Activated T-cell treated with anti-CD3 and anti-CD28 coated beads for 1 hour (primary cell): ENCODE measurements at regions not wholly inside any gene's neighbourhood (a gene's known extent, or its start where the extent isn't known, plus 50 kb on each side); places are given as distances from the start of the nearest gene placed in this dataset.
A peak's percentile ranks its signal among the peaks of the same experiment; 100 is the strongest.

ENCODE experiments used
- DNase-seq: peaks from one replicate; pipeline ENCODE4 v3.0.0-alpha.2; 2020; ENCODE audit warnings: low read depth

DNA sequence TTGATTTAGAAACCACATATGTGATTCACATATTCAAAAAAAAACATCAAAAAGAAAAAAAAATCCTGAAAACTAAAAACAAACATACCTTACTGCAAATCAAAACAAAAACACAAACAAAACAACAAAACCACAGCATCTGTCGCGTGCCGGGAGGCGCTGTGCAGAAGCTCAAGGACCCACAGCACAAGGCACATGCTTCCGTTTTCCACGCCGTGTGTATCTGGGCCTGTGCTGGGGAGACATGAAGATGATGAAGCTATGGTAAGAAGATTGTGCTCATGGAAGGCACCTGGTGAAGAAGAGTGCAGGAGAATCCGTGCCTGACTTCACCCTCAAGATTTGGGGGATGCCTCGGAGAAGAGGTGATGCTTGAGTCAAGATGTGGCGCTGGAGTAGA, 788.9 kb upstream of the ARRDC4 start:
- DNase-seq: no peak

DNA sequence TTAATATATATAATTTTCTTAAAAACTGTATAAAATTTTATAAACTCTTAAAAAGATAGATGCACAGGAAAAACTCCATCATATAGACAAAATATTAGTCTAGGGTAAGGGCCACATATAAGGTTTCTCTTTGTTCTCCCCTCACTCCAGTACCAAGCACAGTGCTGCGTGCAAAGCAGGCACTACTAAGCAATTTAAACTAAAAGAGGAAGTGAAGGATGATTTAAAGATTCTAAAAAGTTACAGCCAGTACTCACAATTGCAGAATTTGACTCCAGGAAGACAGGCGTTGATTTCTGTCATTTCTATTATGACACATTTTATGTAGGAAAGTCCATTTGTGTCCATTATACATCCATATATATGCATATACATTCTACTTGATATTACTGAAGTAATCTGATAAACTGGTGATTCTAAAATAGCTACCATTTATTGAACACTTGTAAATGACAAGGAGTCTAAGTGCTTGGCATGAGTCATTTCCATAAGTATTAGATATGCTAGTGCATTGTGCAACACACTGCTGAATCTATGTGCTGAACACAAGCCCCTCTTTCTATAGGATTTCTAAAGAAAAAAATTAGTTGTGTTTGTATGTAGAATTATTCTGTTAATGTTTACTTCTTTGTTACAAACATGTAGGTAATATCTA, 785.5 kb upstream of the ARRDC4 start:
- DNase-seq: no peak

DNA sequence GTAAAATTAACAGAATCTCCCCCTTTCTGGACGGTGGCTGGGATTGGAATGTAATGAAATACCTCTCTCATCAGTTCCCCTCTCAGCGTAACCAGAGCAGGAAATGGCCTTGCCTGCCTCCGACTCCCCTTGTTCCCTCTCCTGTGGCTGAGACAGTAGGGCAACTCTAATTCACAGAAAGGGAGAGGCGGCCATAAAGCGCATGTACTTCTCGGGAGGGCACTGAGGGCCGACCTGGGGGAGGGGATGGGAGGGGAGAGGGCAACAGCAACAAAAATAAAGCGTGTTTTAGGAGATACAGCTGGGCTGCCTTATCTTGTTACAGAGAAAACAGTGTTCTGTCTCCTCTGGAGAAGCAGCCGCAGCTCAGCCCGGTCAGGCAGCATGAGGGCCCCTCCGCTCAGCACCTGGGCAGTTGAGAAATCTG, 783.3 kb upstream of the ARRDC4 start:
- DNase-seq: no peak

DNA sequence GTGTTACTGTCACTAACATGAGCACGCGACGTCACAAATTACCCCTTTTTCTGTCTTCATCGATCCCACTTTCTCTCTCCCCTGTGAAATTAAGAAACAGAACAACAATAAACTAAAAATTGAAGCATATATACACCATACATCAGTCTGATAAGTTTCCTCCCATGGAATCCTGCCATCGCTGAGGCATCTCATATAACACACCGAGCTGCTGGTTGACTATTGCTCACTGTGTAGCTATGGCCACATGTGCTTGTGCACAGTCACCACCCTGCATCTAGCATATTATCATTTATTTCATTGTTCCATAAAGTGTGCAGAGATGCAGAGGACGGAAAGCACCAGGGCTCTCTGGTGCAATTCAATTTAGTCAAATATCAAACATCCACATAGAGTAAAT, 777.9 kb upstream of the ARRDC4 start:
- DNase-seq: no peak

DNA sequence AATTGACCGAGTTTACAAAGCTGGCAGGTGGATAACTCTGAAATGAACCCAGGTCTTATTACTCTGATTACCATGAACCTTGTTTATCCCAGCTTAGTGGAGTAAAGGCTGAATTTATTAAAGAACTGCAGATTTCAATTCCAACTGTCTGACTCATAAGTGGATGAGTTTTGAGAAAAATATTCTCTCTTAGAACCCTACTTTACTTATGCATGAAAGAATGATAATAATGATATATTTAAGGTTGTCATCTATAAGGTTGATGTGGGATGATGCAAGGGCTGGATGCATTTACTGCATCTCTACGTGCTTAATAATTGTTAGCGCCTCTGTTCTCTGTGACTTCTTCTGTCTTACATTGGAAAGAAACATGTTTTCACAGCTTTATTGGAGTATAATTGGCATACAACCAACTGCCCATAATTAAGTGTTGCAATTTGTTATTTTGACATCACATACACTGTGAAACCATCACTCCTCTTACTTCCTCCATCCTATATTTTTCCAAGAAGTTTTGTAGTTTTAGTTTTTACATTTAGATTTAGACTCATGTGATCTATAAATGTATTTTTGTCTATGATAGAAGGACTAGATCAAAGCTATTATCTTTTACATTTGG, 771.2 kb upstream of the ARRDC4 start:
- DNase-seq: no peak

DNA sequence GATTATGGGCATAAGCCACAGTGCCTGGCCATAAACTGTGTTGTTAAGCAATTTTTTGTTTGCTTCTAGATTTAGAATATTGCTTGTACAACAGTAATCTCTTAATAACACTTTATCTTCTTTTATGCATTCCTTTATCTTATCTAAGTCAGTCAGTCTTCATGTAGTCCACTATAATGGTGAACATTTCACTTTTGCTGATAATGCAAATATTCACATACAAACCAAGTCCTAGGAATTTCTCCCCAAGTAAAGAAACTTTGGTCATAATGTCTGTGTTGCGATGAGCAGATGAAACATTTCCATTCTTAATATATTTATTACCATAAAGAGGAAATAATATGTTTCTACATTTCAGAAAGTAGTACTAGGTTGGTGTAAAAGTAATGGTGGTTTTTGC, 765.8 kb upstream of the ARRDC4 start:
- no peak for DNase-seq

DNA sequence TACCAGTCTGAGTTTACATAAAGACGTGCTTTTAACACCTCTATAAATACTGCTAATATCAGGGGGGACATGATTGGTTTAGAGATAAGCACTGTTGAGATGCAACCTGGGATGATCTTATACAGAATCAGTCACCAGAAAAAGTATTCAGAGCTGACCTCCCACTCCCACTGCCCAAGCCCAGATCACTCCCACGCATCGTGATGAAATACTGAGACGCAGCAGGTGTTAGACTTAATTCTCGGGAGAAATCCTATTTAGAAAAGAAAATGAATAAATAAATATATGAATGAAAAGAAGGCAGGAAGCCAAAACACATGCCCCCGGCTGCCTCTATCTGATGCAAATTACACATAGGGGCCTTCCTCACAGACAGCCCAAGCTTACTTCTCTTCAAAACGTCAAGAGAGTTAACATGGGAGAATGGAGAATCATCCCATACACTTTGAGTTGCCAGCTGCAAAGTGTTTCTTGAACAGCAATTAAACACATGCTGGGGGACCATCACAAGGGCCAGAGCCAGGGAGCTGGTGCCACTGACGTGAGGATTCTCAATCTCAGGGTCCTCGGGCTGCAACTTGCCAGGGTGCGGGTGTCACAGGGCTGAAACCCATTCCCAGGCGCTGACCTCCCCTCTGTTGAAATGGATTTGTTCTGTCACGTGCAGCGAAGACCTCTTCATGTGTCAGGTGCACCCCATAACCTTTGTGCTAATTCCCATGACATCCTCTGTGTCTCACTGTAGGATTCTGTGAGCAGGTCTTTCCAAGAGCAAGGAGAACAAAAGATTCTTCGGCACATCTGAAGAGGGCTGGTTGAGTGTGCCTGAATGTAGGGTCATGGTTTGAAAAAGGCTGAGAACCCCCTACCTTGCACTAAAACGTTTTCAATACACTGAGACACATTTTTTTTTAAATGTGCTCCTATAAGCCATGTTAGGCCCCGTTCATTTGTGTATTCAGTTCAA, 764.2 kb upstream of the ARRDC4 start:
- no peak for DNase-seq

DNA sequence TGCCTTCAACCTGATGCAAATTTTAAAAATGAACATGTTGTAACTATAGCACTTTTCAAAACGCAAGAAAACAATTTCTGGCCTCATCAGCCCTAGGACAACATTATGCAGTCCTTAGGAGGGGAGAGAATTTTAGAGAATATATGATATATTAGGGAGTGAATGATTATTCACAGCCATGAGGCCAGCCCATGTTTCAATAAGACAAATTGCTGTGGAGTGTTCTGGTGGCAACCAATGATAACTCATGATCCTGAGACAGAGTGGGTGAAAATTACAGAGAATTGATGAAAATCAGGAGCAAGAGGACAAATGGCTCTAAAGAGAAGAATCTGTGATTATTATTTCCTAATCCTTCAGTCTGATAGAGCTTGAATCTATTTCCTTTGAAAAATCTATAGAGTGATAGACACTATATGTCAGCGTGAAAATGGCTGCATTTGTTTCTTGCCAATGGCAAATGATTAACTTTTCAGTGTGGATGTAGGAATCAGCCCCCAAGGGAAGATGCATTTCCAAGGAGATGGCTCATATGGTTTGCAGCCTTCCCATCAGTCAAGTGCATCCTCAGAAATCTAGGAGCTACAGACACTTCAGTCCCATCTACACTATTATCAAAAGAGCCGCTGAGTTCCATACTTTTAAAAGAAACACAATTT, 761.0 kb upstream of the ARRDC4 start:
- DNase-seq: no peak

DNA sequence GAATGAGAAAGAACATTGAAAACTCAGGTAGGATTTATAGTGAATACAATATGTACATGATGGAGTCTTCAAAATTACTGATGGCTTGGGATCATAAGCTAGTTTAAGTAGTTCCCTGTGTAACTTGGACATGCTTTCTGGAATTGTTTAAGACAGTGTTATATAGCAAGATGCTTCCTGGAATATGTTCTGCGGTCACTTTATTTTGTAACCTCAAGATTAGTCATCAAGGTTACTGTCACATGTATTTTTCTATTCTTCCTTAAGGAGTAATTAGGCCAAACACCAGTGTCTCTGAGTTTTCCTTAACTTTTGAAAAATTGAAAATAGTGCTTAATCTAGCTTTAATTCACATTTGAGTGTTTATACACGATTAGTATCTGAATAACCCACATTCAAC, 760.3 kb upstream of the ARRDC4 start:
- no peak for DNase-seq

DNA sequence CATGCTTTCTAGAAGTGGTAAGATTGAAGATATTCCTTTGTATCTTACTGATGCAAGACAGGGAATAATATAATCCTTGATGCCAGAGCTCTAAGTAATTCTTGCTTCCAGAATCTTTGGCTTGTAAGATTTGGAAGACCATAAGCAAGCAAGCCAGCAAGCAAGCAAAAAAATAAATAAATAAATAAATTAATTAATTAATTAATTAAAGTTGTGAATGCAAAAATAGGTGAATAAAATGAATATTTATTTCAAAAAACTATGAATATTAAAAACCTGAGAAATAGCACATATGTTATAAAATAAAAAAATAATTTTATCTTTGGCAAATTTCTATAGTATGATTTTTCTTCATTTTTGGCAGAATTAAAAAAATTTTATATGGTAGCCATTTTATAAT, 750.2 kb upstream of the ARRDC4 start:
- no peak for DNase-seq

DNA sequence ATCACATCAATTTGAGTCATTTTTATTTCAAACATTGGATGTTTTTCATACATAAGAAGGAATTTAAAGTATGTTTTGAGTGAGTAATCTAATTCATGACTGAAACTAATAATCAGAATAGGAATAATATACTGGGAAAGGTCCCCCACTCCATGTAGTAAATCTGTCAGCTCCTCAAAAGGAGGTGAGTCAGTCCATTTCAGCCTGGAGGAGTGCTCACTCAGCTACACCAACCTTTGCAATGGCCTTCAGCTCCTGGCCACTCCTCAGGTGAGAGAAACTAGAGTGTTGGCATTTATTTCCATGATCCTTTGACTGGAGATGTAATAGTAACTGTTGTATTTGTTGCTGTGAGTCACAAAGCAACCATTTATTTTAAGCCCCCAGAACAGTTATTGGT, 744.9 kb upstream of the ARRDC4 start:
- DNase-seq: no peak

DNA sequence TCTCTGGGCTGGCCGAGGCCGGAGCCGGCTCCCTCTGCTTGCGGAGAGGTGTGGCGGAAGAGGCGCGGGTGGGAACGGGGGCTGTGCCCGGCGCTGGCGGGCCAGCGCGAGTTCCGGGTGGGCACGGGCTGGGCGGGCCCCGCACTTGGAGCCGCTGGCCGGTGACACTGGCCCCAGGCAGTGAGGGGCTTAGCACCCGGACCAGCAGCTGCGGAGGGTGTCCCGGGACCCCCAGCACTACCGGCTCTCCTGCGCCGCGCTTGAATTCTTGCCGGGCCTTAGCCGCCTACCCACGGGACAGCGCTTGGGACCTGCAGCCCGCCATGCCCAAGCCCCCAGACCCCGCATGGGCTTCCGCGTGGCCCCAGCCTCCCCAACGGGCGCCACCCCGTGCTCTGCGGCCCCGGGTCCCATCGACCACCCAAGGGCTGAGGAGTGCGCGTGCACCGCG, 736.3 kb upstream of the ARRDC4 start:
- no peak for DNase-seq

DNA sequence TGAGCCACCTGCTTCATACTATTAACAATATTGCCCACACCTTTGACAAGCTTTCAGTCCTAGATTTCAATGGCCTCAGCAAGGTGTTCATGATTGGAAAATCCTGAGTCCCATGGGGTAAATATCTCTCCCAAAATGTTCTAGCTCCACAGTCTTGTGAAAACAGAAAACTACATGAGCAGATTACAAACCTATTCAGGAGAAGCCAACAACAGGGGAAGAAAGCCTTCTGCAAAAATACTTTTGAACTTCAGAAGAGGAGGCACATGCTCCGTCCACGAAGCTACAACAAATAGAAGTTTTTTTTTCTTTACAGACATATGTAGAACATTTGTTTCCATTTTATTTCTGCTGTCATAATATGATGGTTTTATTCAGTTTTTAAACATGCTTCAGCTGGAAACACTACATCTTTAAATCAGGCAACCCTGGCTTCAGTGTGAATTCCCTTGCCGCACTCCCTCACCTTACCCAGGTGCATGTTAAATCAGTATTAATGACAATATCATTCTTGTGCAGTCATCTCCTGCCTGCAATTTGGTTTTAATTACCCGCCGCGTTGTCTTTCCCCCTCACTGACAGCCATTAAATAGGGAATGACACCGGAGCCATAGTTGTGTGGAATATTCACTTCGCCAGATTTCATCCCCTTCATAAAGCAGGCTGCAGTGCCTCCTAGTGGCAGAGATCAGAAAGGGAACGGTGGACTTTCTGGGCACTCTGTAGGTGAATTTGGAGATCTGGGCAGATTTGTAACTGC, 725.5 kb upstream of the ARRDC4 start:
- DNase-seq: peak; percentile 3

DNA sequence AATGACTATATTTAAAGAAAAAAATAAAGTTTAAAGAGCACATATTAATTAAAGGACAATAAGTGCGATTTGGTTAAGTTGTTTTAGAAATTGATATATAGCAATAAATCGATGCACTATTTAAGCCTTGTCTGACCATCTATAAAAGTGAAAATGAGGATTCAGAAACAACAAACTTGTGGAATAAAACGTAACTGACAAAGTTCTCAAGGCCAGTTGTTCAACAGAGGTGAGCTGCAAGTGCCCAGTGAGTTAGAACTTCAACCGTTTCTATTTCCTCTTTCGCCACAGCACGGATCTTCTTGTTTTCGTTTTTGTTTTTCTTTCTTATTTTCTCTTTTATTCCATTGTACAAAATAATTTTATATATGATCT, 724.9 kb upstream of the ARRDC4 start:
- no peak for DNase-seq

DNA sequence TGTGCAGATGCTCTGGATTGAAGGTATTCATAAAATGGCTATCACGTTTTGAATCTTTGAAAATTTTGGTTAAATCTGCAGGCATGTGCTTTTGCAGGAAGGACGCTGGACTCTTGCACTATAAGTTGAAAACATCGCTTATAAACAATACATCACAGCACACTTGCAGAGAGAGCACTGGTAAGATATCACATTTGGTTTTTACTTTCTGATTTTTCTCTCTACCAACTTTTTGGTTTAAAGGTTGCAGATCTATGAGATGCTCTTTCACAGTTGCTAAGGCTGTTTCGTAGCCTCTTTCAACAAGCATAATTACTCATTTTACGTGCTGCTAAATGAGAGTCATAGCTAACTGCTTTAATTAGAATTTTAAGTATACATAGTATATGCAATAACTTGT, 724.4 kb upstream of the ARRDC4 start:
- no peak for DNase-seq

DNA sequence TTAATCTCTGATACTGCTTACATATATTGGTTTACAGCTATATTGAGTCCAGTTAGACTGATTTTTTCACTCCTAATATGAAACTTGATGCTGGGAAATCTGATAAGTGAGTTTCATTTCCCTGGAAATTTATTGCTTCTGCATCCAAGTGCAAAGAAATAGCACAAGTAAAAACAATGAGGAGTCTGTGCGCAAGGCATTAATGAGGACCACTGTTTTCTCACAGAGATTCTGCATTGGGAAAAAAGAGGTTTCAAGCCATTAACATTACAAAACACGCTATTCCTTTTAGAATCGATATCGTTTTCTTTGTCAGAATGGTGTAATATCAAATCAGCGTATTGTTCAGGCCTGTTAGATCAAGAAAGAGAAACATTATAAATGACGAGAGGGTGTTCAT, 723.3 kb upstream of the ARRDC4 start:
- no peak for DNase-seq

DNA sequence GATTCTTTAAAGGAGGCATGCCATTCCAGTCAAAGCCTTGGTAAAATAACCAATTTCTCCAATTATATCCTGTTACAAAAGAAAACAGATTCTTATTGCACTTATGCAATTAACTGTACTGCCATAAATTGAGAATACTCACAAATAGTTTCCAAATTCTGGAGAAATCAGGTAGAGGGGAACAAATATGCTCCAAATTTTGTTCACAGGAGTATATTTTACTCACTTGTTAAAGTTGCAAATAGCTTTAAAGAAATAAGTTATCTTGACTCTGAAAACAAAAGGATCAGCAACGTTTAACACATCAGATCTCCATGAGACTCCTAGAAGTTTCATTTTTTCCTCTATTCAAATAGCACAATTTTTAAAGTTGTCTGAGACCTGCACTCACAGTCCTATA, 712.1 kb upstream of the ARRDC4 start:
- no peak for DNase-seq

DNA sequence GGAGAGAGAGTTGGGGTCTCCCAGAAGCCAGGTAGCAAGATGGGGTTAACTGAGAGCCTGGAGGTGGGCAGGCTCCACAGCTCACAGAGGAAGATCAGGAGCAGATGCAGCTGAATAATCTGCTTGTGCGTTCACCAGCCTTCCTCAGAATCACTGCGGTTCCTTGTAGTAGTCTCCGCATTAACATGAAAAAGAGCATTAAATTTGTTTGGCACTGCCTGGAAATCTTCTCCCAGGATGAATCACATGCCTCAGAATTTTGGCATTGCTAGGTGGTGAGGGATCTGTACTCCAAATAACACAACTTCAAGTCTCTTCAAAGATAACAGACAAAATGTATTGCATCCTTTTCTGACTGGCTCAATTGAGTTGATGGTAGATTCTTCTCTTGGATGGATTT, 700.6 kb upstream of the ARRDC4 start:
- DNase-seq: no peak

DNA sequence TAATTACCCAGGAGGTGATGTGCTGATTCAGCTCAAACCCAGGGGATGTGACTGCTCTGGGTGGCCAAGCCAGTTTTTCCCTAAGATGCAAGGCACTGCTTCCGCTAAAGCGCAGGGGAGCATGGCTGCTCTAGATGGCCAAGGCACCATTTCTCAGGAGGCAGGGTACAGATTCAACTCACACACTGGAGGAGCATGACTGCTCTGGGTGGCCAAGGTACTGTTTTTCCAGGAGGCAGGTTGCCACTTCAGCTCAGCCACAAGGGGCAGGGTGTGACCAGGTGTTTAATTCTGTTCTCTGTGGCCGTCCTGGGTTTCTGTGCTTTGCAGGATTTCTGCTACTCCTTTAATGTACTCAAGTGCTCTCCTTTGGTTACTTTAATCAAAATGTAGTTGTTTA, 659.3 kb upstream of the ARRDC4 start:
- no peak for DNase-seq

DNA sequence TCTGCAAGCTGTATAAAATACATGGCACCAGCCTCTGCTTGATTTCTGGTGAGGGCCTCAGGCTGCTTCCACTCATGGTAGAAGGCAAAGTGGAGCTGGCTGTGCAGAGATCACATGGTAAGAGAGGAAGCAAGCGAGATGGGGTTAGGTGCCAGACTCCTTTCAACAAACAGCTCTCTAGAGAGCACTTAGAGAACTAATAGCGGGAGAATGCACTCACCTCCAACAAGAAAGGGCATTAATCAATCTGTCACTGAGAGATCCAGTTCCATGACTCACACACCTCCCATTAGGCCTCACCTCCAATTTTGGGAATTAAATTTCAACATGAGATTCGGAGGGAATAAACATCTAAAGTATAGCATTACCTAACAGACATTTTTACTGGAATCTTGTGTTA, 644.1 kb upstream of the ARRDC4 start:
- DNase-seq: no peak

DNA sequence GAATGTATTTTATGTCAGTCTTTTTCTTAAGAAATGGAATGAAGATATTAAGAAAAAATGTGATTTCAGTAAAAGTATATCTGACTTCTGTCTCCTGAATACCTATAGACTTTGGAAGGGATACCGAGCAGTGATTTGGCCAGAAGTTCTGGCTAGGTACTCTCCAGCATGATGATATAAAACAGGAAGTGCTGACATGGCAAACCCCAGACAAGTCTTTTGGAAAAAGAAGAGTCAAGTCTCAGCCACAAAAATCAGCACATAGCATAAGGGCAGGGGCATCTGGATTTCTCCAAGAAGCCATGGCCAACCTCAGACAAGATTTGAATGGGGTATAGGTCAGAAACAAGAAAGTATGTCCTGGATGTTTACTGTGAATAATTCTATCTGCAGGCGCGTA, 643.3 kb upstream of the ARRDC4 start:
- no peak for DNase-seq

DNA sequence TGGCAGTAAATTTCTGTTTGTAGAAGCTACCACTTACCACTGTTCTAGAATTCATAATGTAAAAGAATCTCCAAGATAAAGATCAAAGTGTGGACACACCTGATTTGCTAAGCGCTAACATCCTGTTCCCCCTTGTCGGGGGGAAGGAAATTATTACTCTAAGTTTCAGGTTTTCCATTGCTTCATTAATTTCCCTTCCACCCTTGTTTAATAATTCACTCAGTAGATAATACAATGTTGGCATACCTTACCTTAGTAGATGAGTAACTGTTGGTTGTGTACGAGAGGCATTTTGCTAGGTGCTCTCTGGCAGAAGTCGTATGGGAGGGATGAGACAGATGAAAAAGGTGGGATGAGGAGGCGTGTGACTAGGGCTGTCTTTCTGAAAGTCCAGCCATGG, 641.2 kb upstream of the ARRDC4 start:
- no peak for DNase-seq
